Brain microvascular endothelial cell (primary cell): ENCODE measurements at regions not wholly inside any gene's neighbourhood (a gene's known extent, or its start where the extent isn't known, plus 50 kb on each side); places are given as distances from the start of the nearest gene placed in this dataset.
A peak's percentile ranks its signal among the peaks of the same experiment; 100 is the strongest.

Experiments used
- DNase-seq: peaks from one replicate; pipeline ENCODE4 v3.0.0-alpha.2; 2020
- H3K27ac ChIP-seq: fragments of 250-450 bp; sonication (Bioruptor Pico); 2 replicates; pipeline ENCODE4 v1.5.1; 2020; ENCODE audit warnings: mild to moderate bottlenecking, moderate library complexity
- H3K27me3 ChIP-seq: fragments of 250-450 bp; sonication (Bioruptor Pico); replicated peaks from 2 replicates; pipeline ENCODE4 v1.5.1; 2020; ENCODE audit warnings: mild to moderate bottlenecking
- H3K36me3 ChIP-seq: fragments of 250-450 bp; sonication (Bioruptor Pico); replicated peaks from 2 replicates; pipeline ENCODE4 v1.5.1; 2020; ENCODE audit warnings: mild to moderate bottlenecking
- H3K4me3 ChIP-seq: 2 replicates; pipeline ENCODE4 v1.5.1; 2011; ENCODE audit warnings: low read depth, mild to moderate bottlenecking, control low read depth, low read length, moderate library complexity
- CTCF ChIP-seq: IDR thresholded peaks from 2 replicates; pipeline ENCODE4 v1.5.1; 2011; ENCODE audit warnings: low read depth, mild to moderate bottlenecking, moderate library complexity, low read length, control low read depth, inconsistent platforms; ENCODE audit errors: missing control alignments
- in situ Hi-C: cut with HindIII; loops from 2 replicates; pipeline ENCODE4 v1.10.0; 2017; ENCODE audit warnings: low sequenced_read_pairs, low pct_ligation_motif_present

- Histone ChIP-seq H3K36me3 (no peaks in the 10 kb centered on the region), H3K27ac (no peak overlapping the region), H3K4me3 (no peak overlapping the region), H3K27me3 (no peaks in the 10 kb centered on the region)
- DNase-seq, result no peak
- TF ChIP-seq CTCF, result no peak
- in situ Hi-C loops, result no loop called here
Measured at GRCh38 chr22:47335460-47335859, 573.0 kb downstream of the TBC1D22A start.

GRCh38 chr22:47334601-47335000 is 572.2 kb downstream of the TBC1D22A start:
- no peak overlapping the region for H3K27ac ChIP-seq
- DNase-seq, result no peak
- no peaks in the 10 kb centered on the region for H3K27me3 ChIP-seq
- in situ Hi-C loops, result no loop called here
- no peaks in the 10 kb centered on the region for H3K36me3 ChIP-seq
- H3K4me3 ChIP-seq, result no peak overlapping the region
- no peak for TF ChIP-seq CTCF

GRCh38 chr22:47333625-47334024 is 571.2 kb downstream of the TBC1D22A start:
- in situ Hi-C loops, result no loop called here
- H3K36me3 ChIP-seq, result no peaks in the 10 kb centered on the region
- no peak for TF ChIP-seq CTCF
- H3K27ac ChIP-seq, result no peak overlapping the region
- H3K27me3 ChIP-seq, result no peaks in the 10 kb centered on the region
- H3K4me3 ChIP-seq, result no peak overlapping the region
- peak; percentile 5 for DNase-seq

- Histone ChIP-seq H3K27me3 (no peaks in the 10 kb centered on the region), H3K36me3 (no peaks in the 10 kb centered on the region), H3K27ac (no peak overlapping the region), H3K4me3 (no peak overlapping the region)
- TF ChIP-seq CTCF, result no peak
- DNase-seq, result no peak
- in situ Hi-C loops, result no loop called here
Measured at GRCh38 chr22:47332246-47332980, 570.0 kb downstream of the TBC1D22A start.

GRCh38 chr22:47331750-47332149 is 569.3 kb downstream of the TBC1D22A start:
- DNase-seq, result no peak
- H3K27ac ChIP-seq, result no peak overlapping the region
- H3K4me3 ChIP-seq, result no peak overlapping the region
- H3K27me3 ChIP-seq, result no peaks in the 10 kb centered on the region
- no peaks in the 10 kb centered on the region for H3K36me3 ChIP-seq
- no peak for TF ChIP-seq CTCF
- in situ Hi-C loops, result no loop called here
